Neuronal stem cell (in vitro differentiated cells): ENCODE measurements at regions not wholly inside any gene's neighbourhood (a gene's known extent, or its start where the extent isn't known, plus 50 kb on each side); places are given as distances from the start of the nearest gene placed in this dataset.

Experiments used
- DNase-seq: peaks from one replicate; pipeline ENCODE4 v3.0.0-alpha.2; 2013; ENCODE audit warnings: low spot score
- H2AFZ ChIP-seq: one replicate; pipeline ENCODE4 v1.6.1; 2013; ENCODE audit warnings: mild to moderate bottlenecking, low read length, inconsistent platforms
- H2AK5ac ChIP-seq: 2 replicates; pipeline ENCODE4 v1.6.1; 2013; ENCODE audit warnings: low read depth, mild to moderate bottlenecking, inconsistent platforms, low read length, moderate library complexity, mixed read lengths
- H2BK120ac ChIP-seq: 2 replicates; pipeline ENCODE4 v1.6.1; 2013; ENCODE audit warnings: low read depth, mild to moderate bottlenecking, inconsistent platforms, low read length, moderate library complexity, mixed read lengths
- H2BK12ac ChIP-seq: one replicate; pipeline ENCODE4 v1.6.1; 2013; ENCODE audit warnings: low read length, inconsistent platforms
- H2BK15ac ChIP-seq: 2 replicates; pipeline ENCODE4 v1.6.1; 2013; ENCODE audit warnings: mild to moderate bottlenecking, low read length, inconsistent platforms, mixed read lengths
- H2BK5ac ChIP-seq: one replicate; pipeline ENCODE4 v1.6.1; 2013; ENCODE audit warnings: inconsistent platforms, mild to moderate bottlenecking, low read length, moderate library complexity
- H3K14ac ChIP-seq: one replicate; pipeline ENCODE4 v1.6.1; 2013; ENCODE audit warnings: low read length, inconsistent platforms
- H3K18ac ChIP-seq: 2 replicates; pipeline ENCODE4 v1.6.1; 2013; ENCODE audit warnings: low read length, inconsistent platforms
- H3K23ac ChIP-seq: 2 replicates; pipeline ENCODE4 v1.6.1; 2013; ENCODE audit warnings: low read depth, mild to moderate bottlenecking, mixed read lengths, low read length, inconsistent platforms; ENCODE audit not compliant: poor library complexity
- H3K27ac ChIP-seq: replicated peaks from 3 replicates; pipeline ENCODE4 v1.5.1; 2013; ENCODE audit warnings: low read length, inconsistent platforms
- H3K27me3 ChIP-seq, 3 experiments: 2 replicates each; pipeline ENCODE4 v1.6.1; 2013; ENCODE audit warnings: low read length in 3 of 3, mild to moderate bottlenecking in 2 of 3, inconsistent platforms in 1 of 3, low read depth in 1 of 3, mixed read lengths in 1 of 3, moderate library complexity in 1 of 3; ENCODE audit not compliant: control insufficient read depth in 3 of 3, insufficient read depth in 3 of 3
- H3K36me3 ChIP-seq, 2 donors: replicated peaks in 1 of 2; 2 replicates each; pipeline ENCODE4 v1.6.1; 2013; ENCODE audit warnings: low read length in 2 of 2; ENCODE audit not compliant: control insufficient read depth in 2 of 2, insufficient read depth in 2 of 2
- H3K4ac ChIP-seq: 2 replicates; pipeline ENCODE4 v1.6.1; 2013; ENCODE audit warnings: inconsistent platforms, mild to moderate bottlenecking, low read length, moderate library complexity
- H3K4me1 ChIP-seq, 2 donors: 1 replicate in 1 of 2; 2 replicates in 1 of 2; pipeline ENCODE4 v1.6.1; 2013; ENCODE audit warnings: low read length in 2 of 2, low read depth in 1 of 2; ENCODE audit not compliant: control insufficient read depth in 2 of 2, insufficient read depth in 1 of 2
- H3K4me2 ChIP-seq: one replicate; pipeline ENCODE4 v1.6.1; 2013; ENCODE audit warnings: mild to moderate bottlenecking, low read length, inconsistent platforms; ENCODE audit not compliant: insufficient read depth, poor library complexity, severe bottlenecking
- H3K4me3 ChIP-seq, 2 donors: 2 replicates each; pipeline ENCODE4 v1.5.1; 2013; ENCODE audit warnings: low read length in 2 of 2, mild to moderate bottlenecking in 2 of 2, inconsistent platforms in 1 of 2, moderate library complexity in 1 of 2
- H3K79me1 ChIP-seq: one replicate; pipeline ENCODE4 v1.6.1; 2013; ENCODE audit warnings: low read depth, mild to moderate bottlenecking, inconsistent platforms, low read length, moderate library complexity
- H3K9ac ChIP-seq: one replicate; pipeline ENCODE4 v1.6.1; 2013; ENCODE audit warnings: mild to moderate bottlenecking, low read depth, low read length, inconsistent platforms; ENCODE audit not compliant: poor library complexity
- H3K9me3 ChIP-seq, 2 donors: replicated peaks in 1 of 2; 2 replicates each; pipeline versions ENCODE3 to v1.6.1; 2013; ENCODE audit warnings: low read length in 2 of 2, mild to moderate bottlenecking in 2 of 2, inconsistent platforms in 1 of 2, low read depth in 1 of 2, mixed read lengths in 1 of 2, moderate library complexity in 1 of 2; ENCODE audit not compliant: control insufficient read depth in 2 of 2, insufficient read depth in 1 of 2
- H4K8ac ChIP-seq: one replicate; pipeline ENCODE4 v1.6.1; 2013; ENCODE audit warnings: low read depth, mild to moderate bottlenecking, inconsistent platforms, low read length, moderate library complexity
- H4K91ac ChIP-seq: one replicate; pipeline ENCODE4 v1.6.1; 2013; ENCODE audit warnings: low read length, low read depth, mild to moderate bottlenecking, inconsistent platforms; ENCODE audit not compliant: poor library complexity
- WGBS, 2 donors: extraction: QIAGEN DNeasy Blood & Tissue Kit; methylation state at CpG; one replicate each; pipeline ENCODE4 v1.1.7; 2013; ENCODE audit warnings: missing lambda C conversion rate in 2 of 2, mixed read lengths in 1 of 2; ENCODE audit not compliant: insufficient read length in 2 of 2, insufficient replicate concordance in 1 of 2; ENCODE audit errors: extremely low coverage in 2 of 2; 5-methylcytosine and 5-hydroxymethylcytosine counted together

GRCh38 chr6:92910646-92911045 lies 508.7 kb downstream of the EPHA7 start:
- Histone ChIP-seq H3K9me3 (no peaks in the 10 kb centered on the region), H2AK5ac (no peak overlapping the region), H2BK15ac (no peak overlapping the region), H3K23ac (no peak overlapping the region), H3K4me2 (no peak overlapping the region), H3K79me1 (no peaks in the 10 kb centered on the region), H3K4me3 (no peak overlapping the region), H4K91ac (no peak overlapping the region), H4K8ac (no peak overlapping the region), H3K18ac (no peak overlapping the region), H2BK5ac (no peak overlapping the region), H3K27me3 (no peaks in the 10 kb centered on the region), H3K14ac (no peak overlapping the region), H2BK120ac (no peak overlapping the region), H3K9ac (no peak overlapping the region), H3K36me3 (no peaks in the 10 kb centered on the region), H2BK12ac (no peak overlapping the region), H2AFZ (no peak overlapping the region), H3K4me1 (no peaks in the 10 kb centered on the region), H3K27ac (no peak overlapping the region), H3K4ac (no peak overlapping the region)
- no CpG with 5 or more reads among the region's 1 CpG for WGBS, 2 donors
- no peak for DNase-seq

DNA sequence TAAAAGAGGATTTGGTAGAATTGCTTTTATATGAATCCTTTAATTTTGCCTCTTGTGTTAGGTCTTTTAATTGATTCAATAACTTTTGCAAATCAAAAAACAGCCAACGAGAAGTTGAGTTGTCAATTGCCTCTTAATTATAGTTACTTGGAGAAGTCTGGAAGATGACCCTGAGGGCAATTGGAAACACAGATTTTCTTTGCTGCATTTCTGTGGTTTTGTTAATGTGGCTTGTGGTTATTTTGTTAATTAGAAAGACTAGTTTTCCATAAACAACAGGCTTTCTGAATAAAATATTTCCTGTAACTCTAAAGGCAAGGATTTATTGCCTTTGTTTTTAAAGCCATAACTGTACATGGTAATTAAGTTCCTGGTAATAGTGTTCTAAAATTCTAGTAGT lies 513.0 kb downstream of the EPHA7 start:
- Histone ChIP-seq H3K9me3 (no peaks in the 10 kb centered on the region), H2AK5ac (no peak overlapping the region), H3K4me3 (no peak overlapping the region), H2BK120ac (no peak overlapping the region), H3K36me3 (no peaks in the 10 kb centered on the region), H2BK12ac (no peak overlapping the region), H3K4me2 (no peak overlapping the region), H3K18ac (no peak overlapping the region), H3K27me3 (no peaks in the 10 kb centered on the region), H3K79me1 (no peaks in the 10 kb centered on the region), H3K23ac (no peak overlapping the region), H3K4me1 (no peaks in the 10 kb centered on the region), H2BK15ac (no peak overlapping the region), H2BK5ac (no peak overlapping the region), H4K8ac (no peak overlapping the region), H3K27ac (no peak overlapping the region), H3K14ac (no peak overlapping the region), H4K91ac (no peak overlapping the region), H2AFZ (no peak overlapping the region), H3K4ac (no peak overlapping the region), H3K9ac (no peak overlapping the region)
- DNase-seq, result no peak
- WGBS, 2 donors, result no CpG with 5 or more reads among the region's 1 CpG

GRCh38 chr6:92893741-92894140 lies 525.6 kb downstream of the EPHA7 start:
- no peak for DNase-seq
- no peak overlapping the region for H2BK12ac ChIP-seq
- no peak overlapping the region for H2BK120ac ChIP-seq
- H2BK5ac ChIP-seq, result no peak overlapping the region
- no peaks in the 10 kb centered on the region for H3K79me1 ChIP-seq
- no peak overlapping the region for H3K14ac ChIP-seq
- H3K23ac ChIP-seq, result no peak overlapping the region
- no peaks in the 10 kb centered on the region for H3K4me1 ChIP-seq
- H3K4ac ChIP-seq, result no peak overlapping the region
- H3K27me3 ChIP-seq, result no peaks in the 10 kb centered on the region
- H3K4me2 ChIP-seq, result no peak overlapping the region
- no peak overlapping the region for H3K27ac ChIP-seq
- no peaks in the 10 kb centered on the region for H3K36me3 ChIP-seq
- H3K4me3 ChIP-seq, result no peak overlapping the region
- no peak overlapping the region for H2AK5ac ChIP-seq
- no CpG with 5 or more reads among the region's 3 CpGs for WGBS, 2 donors
- H4K91ac ChIP-seq, result no peak overlapping the region
- H3K9me3 ChIP-seq, result peaks cover 0 to 8% of the 10 kb centered on the region in 2 donors
- no peak overlapping the region for H2AFZ ChIP-seq
- no peak overlapping the region for H4K8ac ChIP-seq
- no peak overlapping the region for H3K18ac ChIP-seq
- no peak overlapping the region for H2BK15ac ChIP-seq
- no peak overlapping the region for H3K9ac ChIP-seq

GRCh38 chr6:92892626-92893170 lies 526.7 kb downstream of the EPHA7 start:
- H2BK15ac ChIP-seq, result no peak overlapping the region
- H3K4ac ChIP-seq, result no peak overlapping the region
- no peak overlapping the region for H3K27ac ChIP-seq
- H3K18ac ChIP-seq, result no peak overlapping the region
- no peak overlapping the region for H2BK120ac ChIP-seq
- no peak overlapping the region for H2BK5ac ChIP-seq
- DNase-seq, result no peak
- H2AFZ ChIP-seq, result no peak overlapping the region
- no peak overlapping the region for H3K23ac ChIP-seq
- H4K8ac ChIP-seq, result no peak overlapping the region
- no peak overlapping the region for H2AK5ac ChIP-seq
- no peak overlapping the region for H2BK12ac ChIP-seq
- WGBS, 2 donors, result no CpG with 5 or more reads among the region's 1 CpG
- no peak overlapping the region for H3K9ac ChIP-seq
- no peaks in the 10 kb centered on the region for H3K79me1 ChIP-seq
- H3K4me3 ChIP-seq, result no peak overlapping the region
- no peak overlapping the region for H4K91ac ChIP-seq
- H3K27me3 ChIP-seq, result no peaks in the 10 kb centered on the region
- no peaks in the 10 kb centered on the region for H3K36me3 ChIP-seq
- no peaks in the 10 kb centered on the region for H3K4me1 ChIP-seq
- H3K14ac ChIP-seq, result no peak overlapping the region
- peaks cover 0 to 8% of the 10 kb centered on the region in 2 donors for H3K9me3 ChIP-seq
- no peak overlapping the region for H3K4me2 ChIP-seq
